K562 (cell line): ENCODE measurements at regions not wholly inside any gene's neighbourhood (a gene's known extent, or its start where the extent isn't known, plus 50 kb on each side); places are given as distances from the start of the nearest gene placed in this dataset.

ENCODE experiments used
- ATAC-seq: fragments of 200-7000 bp; cut with Tn5 transposase; 3 replicates; pipeline ENCODE4 v1.9.1; 2020; ENCODE audit warnings: moderate library complexity
- BruUV-seq: library from RNA; stranded (reverse); fragments of 400-500 nt; replicated peaks from 2 replicates; lab custom pipeline; 2021; lab: Mats Ljungman, UMichigan
- CTCF ChIA-PET: fragments of 300-600 bp; formaldehyde crosslinking; extraction: SDS; loops from one replicate; lab custom pipeline; 2021; ENCODE audit warnings: low intra/inter-chr PET ratio; lab: Yijun Ruan, JAX
- POLR2A ChIA-PET: fragments of 300-600, 350-650 bp; sonication (Branson Sonifier 250); formaldehyde crosslinking; extraction: SDS; loops from one replicate; lab custom pipeline; 2021; ENCODE audit warnings: antibody characterized with exemption, inconsistent platforms; lab: Yijun Ruan, JAX
- DNase-seq, 4 experiments: peaks; one replicate each; pipeline versions ENCODE4 v3.0.0 to v3.0.0-alpha.2; 2011 to 2018; ENCODE audit warnings: low spot score in 3 of 4, mixed read lengths in 3 of 4; ENCODE audit errors: extremely low read depth in 1 of 4
- FAIRE-seq: peaks from 2 replicates; lab custom pipeline; 2011; peaks lifted over from hg19 to GRCh38; lab: Jason Lieb, UNC
- H2AFZ ChIP-seq: 2 replicates; pipeline ENCODE4 v1.6.0; 2011; ENCODE audit warnings: low read depth, low read length, control low read depth, inconsistent platforms
- H3K27ac ChIP-seq: fragments of 200-600 bp; 3 replicates; pipeline ENCODE4 v1.8.0; 2011; ENCODE audit warnings: low read depth, mild to moderate bottlenecking, control low read depth, inconsistent platforms, low read length, moderate library complexity, mixed read lengths; ENCODE audit errors: extremely low read depth
- H3K27me3 ChIP-seq, 2 experiments: fragments of 300-600 bp in 1 of 2; 2 replicates in 1 of 2; 3 replicates in 1 of 2; pipeline versions ENCODE4 v1.6.0 to v1.8.0; 2011; ENCODE audit warnings: inconsistent platforms in 2 of 2, low read length in 2 of 2, mild to moderate bottlenecking in 1 of 2, mixed read lengths in 1 of 2, moderate library complexity in 1 of 2; ENCODE audit not compliant: control insufficient read depth in 2 of 2, insufficient read depth in 2 of 2
- H3K36me3 ChIP-seq: fragments of 300-600 bp; 3 replicates; pipeline ENCODE4 v1.8.0; 2011; ENCODE audit warnings: mild to moderate bottlenecking, low read length, inconsistent platforms; ENCODE audit not compliant: control insufficient read depth, insufficient read depth
- H3K4me1 ChIP-seq, 2 experiments: fragments of 200-600 bp in 1 of 2; replicated peaks in 1 of 2; 2 replicates in 1 of 2; 3 replicates in 1 of 2; pipeline versions ENCODE4 v1.5.1 to v1.8.0; 2011; ENCODE audit warnings: inconsistent platforms in 2 of 2, low read length in 2 of 2, mild to moderate bottlenecking in 1 of 2, mixed read lengths in 1 of 2, moderate library complexity in 1 of 2; ENCODE audit not compliant: control insufficient read depth in 2 of 2, insufficient read depth in 2 of 2
- H3K4me2 ChIP-seq: 2 replicates; pipeline ENCODE4 v1.6.1; 2011; ENCODE audit warnings: low read length, control low read depth, inconsistent platforms, mixed read lengths; ENCODE audit not compliant: insufficient read depth
- H3K4me3 ChIP-seq: fragments of 200-600 bp; sonication (generic), shearing (Covaris generic); 2 replicates; pipeline ENCODE4 v1.5.1; 2016; ENCODE audit warnings: control low read depth, inconsistent platforms
- H3K79me2 ChIP-seq: fragments of 200-600 bp; 3 replicates; pipeline ENCODE4 v1.8.0; 2011; ENCODE audit warnings: low read length, inconsistent platforms; ENCODE audit not compliant: control insufficient read depth, insufficient read depth
- H3K9ac ChIP-seq, 2 experiments: 2 replicates each; pipeline versions ENCODE4 v1.6.0 to v1.6.1; 2011; ENCODE audit warnings: low read depth in 2 of 2, low read length in 2 of 2, control low read depth in 1 of 2, inconsistent platforms in 1 of 2, mild to moderate bottlenecking in 1 of 2, mixed read lengths in 1 of 2; ENCODE audit not compliant: insufficient read depth in 1 of 2
- H3K9me1 ChIP-seq: one replicate; pipeline ENCODE4 v1.6.0; 2011; ENCODE audit warnings: inconsistent platforms, mild to moderate bottlenecking, low read length, moderate library complexity; ENCODE audit not compliant: control insufficient read depth, insufficient read depth
- H3K9me3 ChIP-seq: replicated peaks from 2 replicates; pipeline ENCODE4 v1.5.1; 2011; ENCODE audit warnings: low read depth, low read length, inconsistent platforms; ENCODE audit not compliant: control insufficient read depth, insufficient read depth
- H4K20me1 ChIP-seq: replicated peaks from 2 replicates; pipeline ENCODE4 v1.6.1; 2011; ENCODE audit warnings: low read length, inconsistent platforms, mixed read lengths; ENCODE audit not compliant: control insufficient read depth, insufficient read depth
- ATF7 ChIP-seq: fragments of 450-650 bp; IDR thresholded peaks from 2 replicates; pipeline ENCODE4 v1.7.1; 2014; ENCODE audit warnings: mild to moderate bottlenecking, moderate library complexity
- FUS ChIP-seq: fragments of 200-400 bp; formaldehyde crosslinking; optimal IDR thresholded peaks from 2 replicates; pipeline ENCODE3; 2017; ENCODE audit warnings: low read depth, low read length
- PTRF ChIP-seq: fragments of 450-650 bp; IDR thresholded peaks from 2 replicates; pipeline ENCODE4 v1.6.1; 2016; ENCODE audit warnings: mild to moderate bottlenecking, missing genetic modification characterization, missing compliant biosample characterization
- RAD21 ChIP-seq, 2 experiments: fragments of 250-450 bp in 1 of 2; fragments of 450-650 bp in 1 of 2; sonication (Bioruptor Pico) in 1 of 2; formaldehyde crosslinking in 1 of 2; IDR thresholded peaks in 1 of 2; conservative IDR thresholded peaks in 1 of 2; 2 replicates each; pipeline versions ENCODE4 v1.4.0 to v1.8.0; 2020 to 2022; ENCODE audit warnings: mild to moderate bottlenecking in 2 of 2, moderate library complexity in 1 of 2
- SAFB2 ChIP-seq: fragments of 200-400 bp; formaldehyde crosslinking; IDR thresholded peaks from 2 replicates; pipeline ENCODE4 v1.6.1; 2018; ENCODE audit warnings: borderline replicate concordance, low read length, low read depth, moderate library complexity; ENCODE audit not compliant: severe bottlenecking
- TOE1 ChIP-seq, 2 experiments: fragments of 450-650 bp in 1 of 2; sonication (generic) in 1 of 2; formaldehyde crosslinking in 1 of 2; IDR thresholded peaks; 2 replicates each; pipeline versions ENCODE4 v1.7.1 to v1.8.0; 2016 to 2022; ENCODE audit warnings: borderline replicate concordance in 2 of 2, mild to moderate bottlenecking in 2 of 2, antibody characterized with exemption in 1 of 2, inconsistent platforms in 1 of 2, low read depth in 1 of 2, missing genetic modification reagents in 1 of 2, moderate library complexity in 1 of 2
- WGBS: fragments of 100-300 bp; shearing (Covaris generic); methylation state at CpG from one replicate; pipeline ENCODE4 v1.1.6; 2016; ENCODE audit warnings: low coverage, mixed read lengths; ENCODE audit not compliant: insufficient coverage; ENCODE audit errors: missing lambda C conversion rate; 5-methylcytosine and 5-hydroxymethylcytosine counted together
- in situ Hi-C: fragments of 300-500 bp; cut with MboI; formaldehyde crosslinking; loops from 4 replicates; pipeline ENCODE4 v1.15.0; 2018; ENCODE audit warnings: inconsistent platforms, mixed read lengths
- intact Hi-C: fragments of 100-400 bp; cut with micrococcal nuclease; formaldehyde crosslinking; loops from 2 replicates; pipeline ENCODE4 v1.14.2; 2022
- TF ChIP-seq, protein P1 (sequence below): fragments of 450-650 bp; formaldehyde crosslinking; IDR thresholded peaks from 2 replicates; pipeline ENCODE4 v1.4.0; 2020; ENCODE audit warnings: mild to moderate bottlenecking, moderate library complexity
- TF ChIP-seq, protein P2 (sequence below), 3 experiments: IDR thresholded peaks in 2 of 3; conservative IDR thresholded peaks in 1 of 3; 2 replicates each; pipeline ENCODE4 v1.5.1; 2011 to 2012; ENCODE audit warnings: low read length in 3 of 3, mild to moderate bottlenecking in 3 of 3, control low read depth in 2 of 3, improper control_type of control experiment in 1 of 3, inconsistent platforms in 1 of 3, low read depth in 1 of 3, mixed read lengths in 1 of 3, moderate library complexity in 1 of 3; ENCODE audit not compliant: insufficient read depth in 2 of 3
- TF ChIP-seq, protein P3 (sequence below): sonication (generic); formaldehyde crosslinking; IDR thresholded peaks from 2 replicates; pipeline ENCODE4 v1.8.1; 2022; ENCODE audit warnings: missing genetic modification reagents

DNA sequence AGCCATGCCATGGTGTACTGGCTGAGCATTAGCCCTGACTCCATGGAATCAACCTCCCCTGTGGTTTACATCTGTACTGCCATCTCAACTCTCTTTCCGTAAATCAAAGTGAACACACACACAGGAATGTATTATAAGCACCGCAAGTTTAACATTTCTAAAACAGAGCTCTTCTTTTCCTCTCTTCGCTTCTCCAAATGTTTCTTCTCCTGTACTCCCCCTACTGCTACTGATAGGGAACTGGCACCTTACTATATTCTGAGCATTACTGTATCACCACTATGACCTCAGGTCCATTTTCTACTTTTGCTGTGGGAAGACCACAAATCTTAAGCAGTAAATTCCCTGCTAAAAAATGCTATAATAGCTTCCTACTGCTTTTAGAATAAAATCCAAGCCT, 101.2 kb downstream of the NUS1 start:
- Histone ChIP-seq H3K4me1 (no peaks in the 10 kb centered on the region), H3K9ac (no peak overlapping the region), H3K27me3 (peaks cover 0 to 2% of the 10 kb centered on the region in 2 experiments; a peak in 1 of 5 replicates), H2AFZ (no peak overlapping the region), H4K20me1 (no peaks in the 10 kb centered on the region), H3K27ac (no peak overlapping the region), H3K9me1 (no peaks in the 10 kb centered on the region), H3K79me2 (no peaks in the 10 kb centered on the region), H3K36me3 (no peaks in the 10 kb centered on the region), H3K9me3 (no peaks in the 10 kb centered on the region), H3K4me2 (no peak overlapping the region), H3K4me3 (no peak overlapping the region)
- no peak for FAIRE-seq
- WGBS = 0% methylated on average over 3 of the region's 3 CpGs
- in situ Hi-C loops = no loop called here
- DNase-seq = peak in 1 of 4 experiments; percentile 11
- peak; percentile 74 for ATAC-seq
- intact Hi-C loops = loop anchor here (10.0 kb wide), 1 partner anchor 322 kb away; no protein-coding TSS in a partner anchor
- BruUV-seq = no TSS peak
- POLR2A ChIA-PET = no interaction called here
- TF ChIP-seq FUS (no peak), SAFB2 (no peak), TOE1 (IDR thresholded peaks at IDR 0.05; ENCODE audit: borderline replicate concordance) (no peak), TOE1 (CRISPR knock-in tag; IDR thresholded peaks at IDR 0.05; ENCODE audit: borderline replicate concordance, low read depth) (no peak), RAD21 (CRISPR knock-in tag; conservative IDR thresholded peaks at IDR 0.05 in 1 of 2, IDR thresholded peaks at IDR 0.05 in 1 of 2) (peak in 1 of 2 experiments; percentile 18; a peak in 1 of 4 replicates), ATF7 (no peak), PTRF (no peak)
- TF ChIP-seq, protein P1, sequence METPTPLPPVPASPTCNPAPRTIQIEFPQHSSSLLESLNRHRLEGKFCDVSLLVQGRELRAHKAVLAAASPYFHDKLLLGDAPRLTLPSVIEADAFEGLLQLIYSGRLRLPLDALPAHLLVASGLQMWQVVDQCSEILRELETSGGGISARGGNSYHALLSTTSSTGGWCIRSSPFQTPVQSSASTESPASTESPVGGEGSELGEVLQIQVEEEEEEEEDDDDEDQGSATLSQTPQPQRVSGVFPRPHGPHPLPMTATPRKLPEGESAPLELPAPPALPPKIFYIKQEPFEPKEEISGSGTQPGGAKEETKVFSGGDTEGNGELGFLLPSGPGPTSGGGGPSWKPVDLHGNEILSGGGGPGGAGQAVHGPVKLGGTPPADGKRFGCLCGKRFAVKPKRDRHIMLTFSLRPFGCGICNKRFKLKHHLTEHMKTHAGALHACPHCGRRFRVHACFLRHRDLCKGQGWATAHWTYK = no peak
- TF ChIP-seq, protein P2, sequence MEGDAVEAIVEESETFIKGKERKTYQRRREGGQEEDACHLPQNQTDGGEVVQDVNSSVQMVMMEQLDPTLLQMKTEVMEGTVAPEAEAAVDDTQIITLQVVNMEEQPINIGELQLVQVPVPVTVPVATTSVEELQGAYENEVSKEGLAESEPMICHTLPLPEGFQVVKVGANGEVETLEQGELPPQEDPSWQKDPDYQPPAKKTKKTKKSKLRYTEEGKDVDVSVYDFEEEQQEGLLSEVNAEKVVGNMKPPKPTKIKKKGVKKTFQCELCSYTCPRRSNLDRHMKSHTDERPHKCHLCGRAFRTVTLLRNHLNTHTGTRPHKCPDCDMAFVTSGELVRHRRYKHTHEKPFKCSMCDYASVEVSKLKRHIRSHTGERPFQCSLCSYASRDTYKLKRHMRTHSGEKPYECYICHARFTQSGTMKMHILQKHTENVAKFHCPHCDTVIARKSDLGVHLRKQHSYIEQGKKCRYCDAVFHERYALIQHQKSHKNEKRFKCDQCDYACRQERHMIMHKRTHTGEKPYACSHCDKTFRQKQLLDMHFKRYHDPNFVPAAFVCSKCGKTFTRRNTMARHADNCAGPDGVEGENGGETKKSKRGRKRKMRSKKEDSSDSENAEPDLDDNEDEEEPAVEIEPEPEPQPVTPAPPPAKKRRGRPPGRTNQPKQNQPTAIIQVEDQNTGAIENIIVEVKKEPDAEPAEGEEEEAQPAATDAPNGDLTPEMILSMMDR (IDR thresholded peaks at IDR 0.05 in 2 of 3, conservative IDR thresholded peaks at IDR 0.05 in 1 of 3; ENCODE audit: insufficient read depth in 2 of 3, low read depth in 1 of 3, low read length in 3 of 3) = peak; percentile 28 to 33 (median 30); a peak in 2 of 6 replicates
- TF ChIP-seq, protein P3, sequence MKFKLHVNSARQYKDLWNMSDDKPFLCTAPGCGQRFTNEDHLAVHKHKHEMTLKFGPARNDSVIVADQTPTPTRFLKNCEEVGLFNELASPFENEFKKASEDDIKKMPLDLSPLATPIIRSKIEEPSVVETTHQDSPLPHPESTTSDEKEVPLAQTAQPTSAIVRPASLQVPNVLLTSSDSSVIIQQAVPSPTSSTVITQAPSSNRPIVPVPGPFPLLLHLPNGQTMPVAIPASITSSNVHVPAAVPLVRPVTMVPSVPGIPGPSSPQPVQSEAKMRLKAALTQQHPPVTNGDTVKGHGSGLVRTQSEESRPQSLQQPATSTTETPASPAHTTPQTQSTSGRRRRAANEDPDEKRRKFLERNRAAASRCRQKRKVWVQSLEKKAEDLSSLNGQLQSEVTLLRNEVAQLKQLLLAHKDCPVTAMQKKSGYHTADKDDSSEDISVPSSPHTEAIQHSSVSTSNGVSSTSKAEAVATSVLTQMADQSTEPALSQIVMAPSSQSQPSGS (CRISPR knock-in tag) = no peak
- CTCF ChIA-PET = no interaction called here
